Astrocyte (in vitro differentiated cells and primary cell): ENCODE measurements at regions not wholly inside any gene's neighbourhood (a gene's known extent, or its start where the extent isn't known, plus 50 kb on each side); places are given as distances from the start of the nearest gene placed in this dataset.

Source experiments
- EZH2 ChIP-seq: IDR thresholded peaks from 2 replicates; pipeline ENCODE4 v1.6.1; 2012; ENCODE audit warnings: mild to moderate bottlenecking, low read length, inconsistent platforms; ENCODE audit not compliant: insufficient read depth
- TF ChIP-seq, protein P1 (sequence below): IDR thresholded peaks from 2 replicates; pipeline ENCODE4 v1.5.1; 2011; ENCODE audit warnings: low read depth, mild to moderate bottlenecking, inconsistent platforms, low read length, moderate library complexity; ENCODE audit not compliant: insufficient read depth

DNA sequence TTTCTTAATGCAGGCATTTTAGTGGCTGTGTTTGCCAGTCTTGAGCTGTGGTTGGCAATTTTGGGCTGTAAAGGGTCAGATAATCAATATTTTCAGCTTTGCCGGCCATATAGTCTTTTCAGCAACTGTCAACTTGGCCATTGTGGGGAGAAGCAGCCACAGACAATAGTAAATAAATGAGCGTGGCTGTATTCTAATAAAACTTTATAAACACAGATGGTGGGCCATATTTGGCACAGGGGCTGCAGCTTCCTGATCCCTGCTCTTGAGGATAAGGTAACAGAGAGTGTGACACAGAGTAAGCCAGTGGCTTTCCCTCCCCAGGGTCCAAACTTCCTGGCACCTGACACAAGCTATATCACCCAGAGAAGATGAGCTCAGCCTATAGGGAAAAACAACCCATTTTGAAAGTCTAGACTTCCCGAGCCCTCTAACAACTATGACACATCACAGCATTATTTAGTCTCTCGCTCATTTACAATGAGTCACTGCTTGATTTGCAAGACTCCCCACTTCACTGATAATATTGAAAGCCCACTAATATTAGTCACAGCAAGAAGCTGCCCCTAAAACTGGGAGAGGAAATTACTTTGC, 163.1 kb upstream of the TMPO start:
- TF ChIP-seq, protein P1, sequence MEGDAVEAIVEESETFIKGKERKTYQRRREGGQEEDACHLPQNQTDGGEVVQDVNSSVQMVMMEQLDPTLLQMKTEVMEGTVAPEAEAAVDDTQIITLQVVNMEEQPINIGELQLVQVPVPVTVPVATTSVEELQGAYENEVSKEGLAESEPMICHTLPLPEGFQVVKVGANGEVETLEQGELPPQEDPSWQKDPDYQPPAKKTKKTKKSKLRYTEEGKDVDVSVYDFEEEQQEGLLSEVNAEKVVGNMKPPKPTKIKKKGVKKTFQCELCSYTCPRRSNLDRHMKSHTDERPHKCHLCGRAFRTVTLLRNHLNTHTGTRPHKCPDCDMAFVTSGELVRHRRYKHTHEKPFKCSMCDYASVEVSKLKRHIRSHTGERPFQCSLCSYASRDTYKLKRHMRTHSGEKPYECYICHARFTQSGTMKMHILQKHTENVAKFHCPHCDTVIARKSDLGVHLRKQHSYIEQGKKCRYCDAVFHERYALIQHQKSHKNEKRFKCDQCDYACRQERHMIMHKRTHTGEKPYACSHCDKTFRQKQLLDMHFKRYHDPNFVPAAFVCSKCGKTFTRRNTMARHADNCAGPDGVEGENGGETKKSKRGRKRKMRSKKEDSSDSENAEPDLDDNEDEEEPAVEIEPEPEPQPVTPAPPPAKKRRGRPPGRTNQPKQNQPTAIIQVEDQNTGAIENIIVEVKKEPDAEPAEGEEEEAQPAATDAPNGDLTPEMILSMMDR = no peak
- no peak for TF ChIP-seq EZH2
